ENCODE measurements at regions not wholly inside any gene's neighbourhood (a gene's known extent, or its start where the extent isn't known, plus 50 kb on each side); places are given as distances from the start of the nearest gene placed in this dataset.

- no peaks in the 10 kb centered on the region for H3K9me3 ChIP-seq (ENCODE audit: control insufficient read depth in 4 of 4, insufficient read depth in 3 of 4, low read length in 3 of 4)
- ATAC-seq (ENCODE audit: insufficient read depth, low FRiP score) (peak; percentile 32), DNase-seq (peak in 2 of 3 donors; percentile 42 to 64)
- no peaks in the 10 kb centered on the region for H3K36me3 ChIP-seq (ENCODE audit: control insufficient read depth in 4 of 4, insufficient read depth in 4 of 4, low read length in 4 of 4)
- H3K4me3 ChIP-seq = no peak overlapping the region
- H3K27ac ChIP-seq (ENCODE audit: low read depth in 1 of 2, low read length in 1 of 2) = peak overlapping the region in 1 of 2 donors; percentile 32
- no peaks in the 10 kb centered on the region for H3K27me3 ChIP-seq (ENCODE audit: control insufficient read depth in 3 of 3, insufficient read depth in 3 of 3, low read length in 2 of 3)
- 83 to 86% methylated on average over 7 of the region's 7 CpGs for WGBS, 2 donors
- peak overlapping the region in 1 of 2 donors; percentile 23 for H3K9ac ChIP-seq (ENCODE audit: insufficient read depth in 1 of 2, low read length in 2 of 2)
- peaks cover 0 to 27% (median 4%) of the 10 kb centered on the region in 5 donors for H3K4me1 ChIP-seq (ENCODE audit: control insufficient read depth in 5 of 5, insufficient read depth in 5 of 5, low read length in 5 of 5)
- TF ChIP-seq CTCF (IDR thresholded peaks at IDR 0.05; ENCODE audit: control extremely low read depth, extremely low read depth) = no peak
These were observed 590.9 kb upstream of the MGMT start for GRCh38 chr10:128875956-128876736.

GRCh38 chr10:128877141-128877540, 589.9 kb upstream of the MGMT start:
- peaks cover 0 to 27% (median 4%) of the 10 kb centered on the region in 5 donors for H3K4me1 ChIP-seq (ENCODE audit: control insufficient read depth in 5 of 5, insufficient read depth in 5 of 5, low read length in 5 of 5)
- no peak overlapping the region for H3K27ac ChIP-seq (ENCODE audit: low read depth in 1 of 2, low read length in 1 of 2)
- no peak for ATAC-seq (ENCODE audit: insufficient read depth, low FRiP score)
- no peaks in the 10 kb centered on the region for H3K36me3 ChIP-seq (ENCODE audit: control insufficient read depth in 4 of 4, insufficient read depth in 4 of 4, low read length in 4 of 4)
- H3K4me3 ChIP-seq = no peak overlapping the region
- H3K9ac ChIP-seq (ENCODE audit: insufficient read depth in 1 of 2, low read length in 2 of 2) = no peak overlapping the region
- H3K27me3 ChIP-seq (ENCODE audit: control insufficient read depth in 3 of 3, insufficient read depth in 3 of 3, low read length in 2 of 3) = no peaks in the 10 kb centered on the region
- no peak for DNase-seq
- TF ChIP-seq CTCF (IDR thresholded peaks at IDR 0.05; ENCODE audit: control extremely low read depth, extremely low read depth) = no peak
- no peaks in the 10 kb centered on the region for H3K9me3 ChIP-seq (ENCODE audit: control insufficient read depth in 4 of 4, insufficient read depth in 3 of 4, low read length in 3 of 4)
- 85 to 92% methylated on average over 10 of the region's 10 CpGs for WGBS, 2 donors

GRCh38 chr10:128877936-128878335, 589.1 kb upstream of the MGMT start:
- H3K36me3 ChIP-seq (ENCODE audit: control insufficient read depth in 4 of 4, insufficient read depth in 4 of 4, low read length in 4 of 4) = no peaks in the 10 kb centered on the region
- no peak overlapping the region for H3K27ac ChIP-seq (ENCODE audit: low read depth in 1 of 2, low read length in 1 of 2)
- H3K4me1 ChIP-seq (ENCODE audit: control insufficient read depth in 5 of 5, insufficient read depth in 5 of 5, low read length in 5 of 5) = peaks cover 0 to 26% (median 4%) of the 10 kb centered on the region in 5 donors
- no peak for DNase-seq
- TF ChIP-seq CTCF (IDR thresholded peaks at IDR 0.05; ENCODE audit: control extremely low read depth, extremely low read depth) = no peak
- no peak overlapping the region for H3K4me3 ChIP-seq
- no peak overlapping the region for H3K9ac ChIP-seq (ENCODE audit: insufficient read depth in 1 of 2, low read length in 2 of 2)
- ATAC-seq (ENCODE audit: insufficient read depth, low FRiP score) = no peak
- no peaks in the 10 kb centered on the region for H3K27me3 ChIP-seq (ENCODE audit: control insufficient read depth in 3 of 3, insufficient read depth in 3 of 3, low read length in 2 of 3)
- WGBS, 2 donors = 92 to 96% methylated on average over 7 of the region's 7 CpGs
- H3K9me3 ChIP-seq (ENCODE audit: control insufficient read depth in 4 of 4, insufficient read depth in 3 of 4, low read length in 3 of 4) = no peaks in the 10 kb centered on the region

All from lung (tissue), 11 donors.